ENCODE measurements at regions not wholly inside any gene's neighbourhood (a gene's known extent, or its start where the extent isn't known, plus 50 kb on each side); places are given as distances from the start of the nearest gene placed in this dataset.

DNA sequence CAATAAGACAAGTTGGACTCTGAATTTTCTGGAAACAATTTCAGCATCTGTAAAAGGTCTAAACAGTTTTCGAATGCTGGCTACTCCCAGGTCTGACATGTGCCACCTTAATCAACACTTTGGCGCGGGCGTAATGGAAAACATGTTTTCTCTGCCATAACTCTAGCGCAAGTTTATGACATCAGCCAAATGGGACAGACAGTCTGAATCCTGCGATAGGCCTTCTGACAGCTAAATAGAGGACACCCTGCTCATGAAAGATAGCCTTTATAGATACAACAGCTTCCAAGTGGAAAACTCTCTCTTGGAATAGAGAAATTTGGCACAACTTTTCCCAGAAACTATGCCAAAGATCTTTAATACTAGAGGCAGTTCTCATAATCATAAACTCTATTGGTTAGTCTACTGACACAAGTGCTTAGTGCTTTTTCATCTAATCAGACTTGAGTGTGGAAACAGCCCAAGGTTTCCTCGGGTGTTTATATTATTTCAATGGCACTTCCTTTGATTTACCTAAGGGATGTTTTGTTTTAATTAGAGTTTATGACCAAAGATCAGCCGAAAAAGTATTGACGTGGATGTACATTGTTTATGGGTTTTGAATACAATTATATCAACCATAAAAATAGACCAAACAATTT, 120.1 kb upstream of the DPH6 start:
- TF ChIP-seq, protein P1, sequence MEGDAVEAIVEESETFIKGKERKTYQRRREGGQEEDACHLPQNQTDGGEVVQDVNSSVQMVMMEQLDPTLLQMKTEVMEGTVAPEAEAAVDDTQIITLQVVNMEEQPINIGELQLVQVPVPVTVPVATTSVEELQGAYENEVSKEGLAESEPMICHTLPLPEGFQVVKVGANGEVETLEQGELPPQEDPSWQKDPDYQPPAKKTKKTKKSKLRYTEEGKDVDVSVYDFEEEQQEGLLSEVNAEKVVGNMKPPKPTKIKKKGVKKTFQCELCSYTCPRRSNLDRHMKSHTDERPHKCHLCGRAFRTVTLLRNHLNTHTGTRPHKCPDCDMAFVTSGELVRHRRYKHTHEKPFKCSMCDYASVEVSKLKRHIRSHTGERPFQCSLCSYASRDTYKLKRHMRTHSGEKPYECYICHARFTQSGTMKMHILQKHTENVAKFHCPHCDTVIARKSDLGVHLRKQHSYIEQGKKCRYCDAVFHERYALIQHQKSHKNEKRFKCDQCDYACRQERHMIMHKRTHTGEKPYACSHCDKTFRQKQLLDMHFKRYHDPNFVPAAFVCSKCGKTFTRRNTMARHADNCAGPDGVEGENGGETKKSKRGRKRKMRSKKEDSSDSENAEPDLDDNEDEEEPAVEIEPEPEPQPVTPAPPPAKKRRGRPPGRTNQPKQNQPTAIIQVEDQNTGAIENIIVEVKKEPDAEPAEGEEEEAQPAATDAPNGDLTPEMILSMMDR (conservative IDR thresholded peaks at IDR 0.05 in 1 of 2, IDR thresholded peaks at IDR 0.05 in 1 of 2; ENCODE audit: low read depth in 1 of 2, low read length in 2 of 2): no peak
- TF ChIP-seq EZH2 (IDR thresholded peaks at IDR 0.05; ENCODE audit: low read length, missing control alignments): no peak
